ENCODE measurements at regions not wholly inside any gene's neighbourhood (a gene's known extent, or its start where the extent isn't known, plus 50 kb on each side); places are given as distances from the start of the nearest gene placed in this dataset.

DNA sequence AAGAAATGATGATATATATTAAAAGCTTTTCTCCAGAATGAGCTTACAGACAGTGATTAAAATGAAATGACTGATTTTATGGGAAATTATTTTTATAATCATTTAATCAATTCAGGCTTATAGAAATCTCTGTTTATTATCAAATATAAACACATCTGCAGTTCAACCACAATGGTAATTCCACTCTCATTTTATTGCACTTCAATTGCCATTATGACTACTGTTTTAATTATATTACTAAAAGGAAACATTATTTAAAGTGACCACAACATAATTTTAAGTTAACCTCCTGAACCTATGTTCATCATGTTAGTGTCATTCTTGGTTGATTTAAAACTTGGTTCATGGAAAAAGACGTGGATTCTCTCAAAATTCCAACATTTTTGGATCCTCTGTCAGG, 536.3 kb downstream of the SLC6A15 start:
- TF ChIP-seq CTCF (IDR thresholded peaks at IDR 0.05) (no peak), POLR2A (IDR thresholded peaks at IDR 0.05) (no peak)

All from adrenal gland (tissue), 5 donors.